ENCODE measurements at regions not wholly inside any gene's neighbourhood (a gene's known extent, or its start where the extent isn't known, plus 50 kb on each side); places are given as distances from the start of the nearest gene placed in this dataset.

GRCh38 chr4:24476282-24476681, 108.1 kb downstream of the DHX15 start:
- Histone ChIP-seq H3K27me3 (ENCODE audit: control insufficient read depth, insufficient read depth, low read length) (peaks cover 11% of the 10 kb centered on the region), H3K9me3 (ENCODE audit: control insufficient read depth, insufficient read depth, low read depth, low read length) (no peaks in the 10 kb centered on the region), H3K4me3 (ENCODE audit: low read depth, low read length) (no peak overlapping the region), H3K27ac (ENCODE audit: low read depth, low read length) (no peak overlapping the region), H3K4me1 (ENCODE audit: control insufficient read depth, insufficient read depth, low read length) (peaks cover 19% of the 10 kb centered on the region), H3K9ac (ENCODE audit: low read length) (no peak overlapping the region), H3K36me3 (ENCODE audit: control insufficient read depth, insufficient read depth, low read length) (no peaks in the 10 kb centered on the region)

- H3K4me3 ChIP-seq (ENCODE audit: low read depth, low read length) = no peak overlapping the region
- no peaks in the 10 kb centered on the region for H3K36me3 ChIP-seq (ENCODE audit: control insufficient read depth, insufficient read depth, low read length)
- H3K27ac ChIP-seq (ENCODE audit: low read depth, low read length) = no peak overlapping the region
- H3K4me1 ChIP-seq (ENCODE audit: control insufficient read depth, insufficient read depth, low read length) = peaks cover 19% of the 10 kb centered on the region
- peaks cover 16% of the 10 kb centered on the region for H3K27me3 ChIP-seq (ENCODE audit: control insufficient read depth, insufficient read depth, low read length)
- H3K9me3 ChIP-seq (ENCODE audit: control insufficient read depth, insufficient read depth, low read depth, low read length) = no peaks in the 10 kb centered on the region
- no peak overlapping the region for H3K9ac ChIP-seq (ENCODE audit: low read length)
These were observed 108.6 kb downstream of the DHX15 start for GRCh38 chr4:24475756-24476155.

GRCh38 chr4:24473309-24473721, 111.0 kb downstream of the DHX15 start:
- H3K9me3 ChIP-seq (ENCODE audit: control insufficient read depth, insufficient read depth, low read depth, low read length) = no peaks in the 10 kb centered on the region
- no peaks in the 10 kb centered on the region for H3K36me3 ChIP-seq (ENCODE audit: control insufficient read depth, insufficient read depth, low read length)
- H3K4me1 ChIP-seq (ENCODE audit: control insufficient read depth, insufficient read depth, low read length) = peaks cover 32% of the 10 kb centered on the region
- H3K27ac ChIP-seq (ENCODE audit: low read depth, low read length) = peak overlapping the region; percentile 2; the same call in 1 of the 2 replicates
- peak overlapping the region; percentile 70 for H3K4me3 ChIP-seq (ENCODE audit: low read depth, low read length)
- H3K27me3 ChIP-seq (ENCODE audit: control insufficient read depth, insufficient read depth, low read length) = peaks cover 39% of the 10 kb centered on the region
- peak overlapping the region; percentile 25 for H3K9ac ChIP-seq (ENCODE audit: low read length)

- Histone ChIP-seq H3K4me1 (ENCODE audit: control insufficient read depth, insufficient read depth, low read length) (peaks cover 30% of the 10 kb centered on the region), H3K27me3 (ENCODE audit: control insufficient read depth, insufficient read depth, low read length) (peaks cover 42% of the 10 kb centered on the region), H3K9ac (ENCODE audit: low read length) (peak overlapping the region; percentile 59), H3K36me3 (ENCODE audit: control insufficient read depth, insufficient read depth, low read length) (no peaks in the 10 kb centered on the region), H3K9me3 (ENCODE audit: control insufficient read depth, insufficient read depth, low read depth, low read length) (no peaks in the 10 kb centered on the region), H3K27ac (ENCODE audit: low read depth, low read length) (peak overlapping the region; percentile 2; the same call in 1 of the 2 replicates), H3K4me3 (ENCODE audit: low read depth, low read length) (peak overlapping the region; percentile 70)
These were observed 111.6 kb downstream of the DHX15 start for GRCh38 chr4:24472514-24473308.

- H3K27me3 ChIP-seq (ENCODE audit: control insufficient read depth, insufficient read depth, low read length) = peaks cover 42% of the 10 kb centered on the region
- no peak overlapping the region for H3K27ac ChIP-seq (ENCODE audit: low read depth, low read length)
- no peaks in the 10 kb centered on the region for H3K36me3 ChIP-seq (ENCODE audit: control insufficient read depth, insufficient read depth, low read length)
- H3K4me1 ChIP-seq (ENCODE audit: control insufficient read depth, insufficient read depth, low read length) = peaks cover 26% of the 10 kb centered on the region
- peak overlapping the region; percentile 66 for H3K9ac ChIP-seq (ENCODE audit: low read length)
- peak overlapping the region; percentile 70 for H3K4me3 ChIP-seq (ENCODE audit: low read depth, low read length)
- H3K9me3 ChIP-seq (ENCODE audit: control insufficient read depth, insufficient read depth, low read depth, low read length) = no peaks in the 10 kb centered on the region
These were observed 112.2 kb downstream of the DHX15 start for GRCh38 chr4:24472161-24472510.

- H3K4me3 ChIP-seq (ENCODE audit: low read depth, low read length) = peak overlapping the region; percentile 70
- H3K36me3 ChIP-seq (ENCODE audit: control insufficient read depth, insufficient read depth, low read length) = no peaks in the 10 kb centered on the region
- H3K27me3 ChIP-seq (ENCODE audit: control insufficient read depth, insufficient read depth, low read length) = peaks cover 42% of the 10 kb centered on the region
- H3K9me3 ChIP-seq (ENCODE audit: control insufficient read depth, insufficient read depth, low read depth, low read length) = no peaks in the 10 kb centered on the region
- peaks cover 26% of the 10 kb centered on the region for H3K4me1 ChIP-seq (ENCODE audit: control insufficient read depth, insufficient read depth, low read length)
- H3K27ac ChIP-seq (ENCODE audit: low read depth, low read length) = no peak overlapping the region
- peak overlapping the region; percentile 66 for H3K9ac ChIP-seq (ENCODE audit: low read length)
These were observed 112.7 kb downstream of the DHX15 start for GRCh38 chr4:24471486-24472160.

- peak overlapping the region; percentile 70 for H3K4me3 ChIP-seq (ENCODE audit: low read depth, low read length)
- peaks cover 42% of the 10 kb centered on the region for H3K27me3 ChIP-seq (ENCODE audit: control insufficient read depth, insufficient read depth, low read length)
- H3K4me1 ChIP-seq (ENCODE audit: control insufficient read depth, insufficient read depth, low read length) = peaks cover 24% of the 10 kb centered on the region
- H3K9me3 ChIP-seq (ENCODE audit: control insufficient read depth, insufficient read depth, low read depth, low read length) = no peaks in the 10 kb centered on the region
- H3K9ac ChIP-seq (ENCODE audit: low read length) = peak overlapping the region; percentile 66
- H3K27ac ChIP-seq (ENCODE audit: low read depth, low read length) = no peak overlapping the region
- no peaks in the 10 kb centered on the region for H3K36me3 ChIP-seq (ENCODE audit: control insufficient read depth, insufficient read depth, low read length)
These were observed 113.5 kb downstream of the DHX15 start for GRCh38 chr4:24470666-24471485.

GRCh38 chr4:24468071-24468470, 116.3 kb downstream of the DHX15 start:
- Histone ChIP-seq H3K4me3 (ENCODE audit: low read depth, low read length) (no peak overlapping the region), H3K4me1 (ENCODE audit: control insufficient read depth, insufficient read depth, low read length) (peaks cover 28% of the 10 kb centered on the region), H3K9me3 (ENCODE audit: control insufficient read depth, insufficient read depth, low read depth, low read length) (no peaks in the 10 kb centered on the region), H3K9ac (ENCODE audit: low read length) (no peak overlapping the region), H3K27ac (ENCODE audit: low read depth, low read length) (no peak overlapping the region), H3K36me3 (ENCODE audit: control insufficient read depth, insufficient read depth, low read length) (no peaks in the 10 kb centered on the region), H3K27me3 (ENCODE audit: control insufficient read depth, insufficient read depth, low read length) (peaks cover 42% of the 10 kb centered on the region)

- no peak overlapping the region for H3K9ac ChIP-seq (ENCODE audit: low read length)
- no peaks in the 10 kb centered on the region for H3K9me3 ChIP-seq (ENCODE audit: control insufficient read depth, insufficient read depth, low read depth, low read length)
- H3K27ac ChIP-seq (ENCODE audit: low read depth, low read length) = no peak overlapping the region
- peaks cover 19% of the 10 kb centered on the region for H3K4me1 ChIP-seq (ENCODE audit: control insufficient read depth, insufficient read depth, low read length)
- peaks cover 16% of the 10 kb centered on the region for H3K27me3 ChIP-seq (ENCODE audit: control insufficient read depth, insufficient read depth, low read length)
- no peaks in the 10 kb centered on the region for H3K36me3 ChIP-seq (ENCODE audit: control insufficient read depth, insufficient read depth, low read length)
- H3K4me3 ChIP-seq (ENCODE audit: low read depth, low read length) = no peak overlapping the region
These were observed 119.8 kb downstream of the DHX15 start for GRCh38 chr4:24464566-24464965.

GRCh38 chr4:24456431-24456830, 127.9 kb downstream of the DHX15 start:
- H3K4me1 ChIP-seq (ENCODE audit: control insufficient read depth, insufficient read depth, low read length) = no peaks in the 10 kb centered on the region
- no peak overlapping the region for H3K27ac ChIP-seq (ENCODE audit: low read depth, low read length)
- H3K9ac ChIP-seq (ENCODE audit: low read length) = no peak overlapping the region
- H3K27me3 ChIP-seq (ENCODE audit: control insufficient read depth, insufficient read depth, low read length) = no peaks in the 10 kb centered on the region
- H3K9me3 ChIP-seq (ENCODE audit: control insufficient read depth, insufficient read depth, low read depth, low read length) = no peaks in the 10 kb centered on the region
- no peak overlapping the region for H3K4me3 ChIP-seq (ENCODE audit: low read depth, low read length)
- H3K36me3 ChIP-seq (ENCODE audit: control insufficient read depth, insufficient read depth, low read length) = no peaks in the 10 kb centered on the region

Data from HUES6 (cell line).